SKM-1 treated with dmso at 0.1 percent for 144 hours (cell line): ENCODE measurements at regions not wholly inside any gene's neighbourhood (a gene's known extent, or its start where the extent isn't known, plus 50 kb on each side); places are given as distances from the start of the nearest gene placed in this dataset.
"Not testable (repeated sequence)": the region's sequence is repeated elsewhere in the genome, so short reads cannot be mapped to it uniquely, and the experiment has no call there.

ENCODE experiments used
- DNase-seq: peaks from one replicate; lab custom pipeline; 2025; ENCODE audit not compliant: unreplicated experiment; lab: John Stamatoyannopoulos, UW

GRCh38 chr21:35711213-35711612, 349.1 kb downstream of the SETD4 start:
- no peak for DNase-seq

- DNase-seq = not testable (repeated sequence)
These were observed 350.3 kb downstream of the SETD4 start for GRCh38 chr21:35709990-35710389.

- no peak for DNase-seq
These were observed 354.4 kb downstream of the SETD4 start for GRCh38 chr21:35705888-35706287.

GRCh38 chr21:35705237-35705887, 355.0 kb downstream of the SETD4 start:
- no peak for DNase-seq

- DNase-seq = no peak
These were observed 356.6 kb downstream of the SETD4 start for GRCh38 chr21:35703704-35704103.

- DNase-seq = peak; percentile 28
These were observed 361.0 kb downstream of the SETD4 start for GRCh38 chr21:35699361-35699760.

- peak; percentile 32 for DNase-seq
These were observed 363.0 kb downstream of the SETD4 start for GRCh38 chr21:35697321-35697808.

- no peak for DNase-seq
These were observed 363.7 kb downstream of the SETD4 start for GRCh38 chr21:35696644-35697043.

- DNase-seq = no peak
These were observed 368.0 kb downstream of the SETD4 start for GRCh38 chr21:35692311-35692710.

- no peak for DNase-seq
These were observed 369.9 kb downstream of the SETD4 start for GRCh38 chr21:35690436-35690835.

GRCh38 chr21:35686156-35686555, 374.2 kb downstream of the SETD4 start:
- DNase-seq = no peak

- no peak for DNase-seq
These were observed 376.5 kb downstream of the SETD4 start for GRCh38 chr21:35683664-35684304.

GRCh38 chr21:35682904-35683549, 377.3 kb downstream of the SETD4 start:
- no peak for DNase-seq

- no peak for DNase-seq
These were observed 378.4 kb downstream of the SETD4 start for GRCh38 chr21:35681946-35682345.

GRCh38 chr21:35679076-35679475, 381.2 kb downstream of the SETD4 start:
- no peak for DNase-seq

- DNase-seq = no peak
These were observed 381.9 kb downstream of the SETD4 start for GRCh38 chr21:35678393-35678792.

- no peak for DNase-seq
These were observed 383.0 kb downstream of the SETD4 start for GRCh38 chr21:35677298-35677841.

GRCh38 chr21:35674895-35675470, 385.3 kb downstream of the SETD4 start:
- DNase-seq = no peak

GRCh38 chr21:35674091-35674671, 386.1 kb downstream of the SETD4 start:
- DNase-seq = no peak

- no peak for DNase-seq
These were observed 388.0 kb downstream of the SETD4 start for GRCh38 chr21:35672313-35672712.

GRCh38 chr21:35664683-35665082, 395.6 kb downstream of the SETD4 start:
- DNase-seq = no peak
